HepG2 (cell line): ENCODE measurements at regions not wholly inside any gene's neighbourhood (a gene's known extent, or its start where the extent isn't known, plus 50 kb on each side); places are given as distances from the start of the nearest gene placed in this dataset.

Experiments
- ATAC-seq: fragments of 200-7000 bp; cut with Tn5 transposase; 3 replicates; pipeline ENCODE4 v1.9.1; 2020; ENCODE audit warnings: mild to moderate bottlenecking, moderate library complexity
- BruUV-seq: library from RNA; stranded (reverse); fragments of 400-500 nt; replicated peaks from 2 replicates; lab custom pipeline; 2021; lab: Mats Ljungman, UMichigan
- CTCF ChIA-PET: fragments of 300-600 bp; formaldehyde crosslinking; extraction: SDS; loops from one replicate; lab custom pipeline; 2021; ENCODE audit warnings: low total read pairs, inconsistent platforms, low intra/inter-chr PET ratio; lab: Yijun Ruan, JAX
- POLR2A ChIA-PET: fragments of 350-600 bp; sonication (Branson Sonifier 250); formaldehyde crosslinking; loops from one replicate; lab custom pipeline; 2020; ENCODE audit warnings: antibody characterized with exemption, inconsistent platforms; lab: Yijun Ruan, JAX
- DNase-seq: peaks from one replicate; pipeline ENCODE4 v3.0.0-alpha.2; 2015; ENCODE audit warnings: low spot score
- FAIRE-seq: peaks from 3 replicates; lab custom pipeline; 2011; peaks lifted over from hg19 to GRCh38; lab: Jason Lieb, UNC
- H2AFZ ChIP-seq: one replicate; pipeline ENCODE4 v1.6.1; 2011; ENCODE audit warnings: low read length, inconsistent platforms
- H3K27ac ChIP-seq: fragments of 300-600 bp; 3 replicates; pipeline ENCODE4 v1.8.0; 2011; ENCODE audit warnings: mixed run types, mild to moderate bottlenecking, mixed read lengths, low read length, inconsistent platforms; ENCODE audit not compliant: insufficient read depth; ENCODE audit errors: extremely low read length
- H3K27me3 ChIP-seq, 2 experiments: fragments of 200-600 bp in 1 of 2; 2 replicates in 1 of 2; 3 replicates in 1 of 2; pipeline versions ENCODE4 v1.6.0 to v1.8.0; 2011; ENCODE audit warnings: low read length in 2 of 2, mild to moderate bottlenecking in 2 of 2, moderate library complexity in 2 of 2, inconsistent platforms in 1 of 2; ENCODE audit not compliant: insufficient read depth in 2 of 2, control insufficient read depth in 1 of 2
- H3K36me3 ChIP-seq, 2 experiments: fragments of 200-600 bp in 1 of 2; replicated peaks in 1 of 2; 2 replicates in 1 of 2; 3 replicates in 1 of 2; pipeline versions ENCODE4 v1.5.1 to v1.8.0; 2011; ENCODE audit warnings: low read length in 2 of 2, inconsistent platforms in 1 of 2; ENCODE audit not compliant: insufficient read depth in 2 of 2, control insufficient read depth in 1 of 2
- H3K4me1 ChIP-seq: 2 replicates; pipeline ENCODE4 v1.5.1; 2012; ENCODE audit warnings: low read length, inconsistent platforms; ENCODE audit not compliant: insufficient read depth
- H3K4me2 ChIP-seq: 2 replicates; pipeline ENCODE4 v1.6.0; 2011; ENCODE audit warnings: low read depth, low read length, inconsistent platforms
- H3K4me3 ChIP-seq, 3 experiments: fragments of 200-600 bp in 1 of 3; sonication (generic), shearing (Covaris generic) in 1 of 3; replicated peaks in 1 of 3; 2 replicates each; pipeline ENCODE4 v1.5.1; 2011 to 2016; ENCODE audit warnings: low read length in 3 of 3, inconsistent platforms in 2 of 3, low read depth in 2 of 3, mild to moderate bottlenecking in 2 of 3, control low read depth in 1 of 3, mixed read lengths in 1 of 3; ENCODE audit not compliant: insufficient read depth in 1 of 3
- H3K79me2 ChIP-seq: one replicate; pipeline ENCODE4 v1.6.1; 2011; ENCODE audit warnings: low read length, inconsistent platforms; ENCODE audit not compliant: insufficient read depth
- H3K9ac ChIP-seq: 2 replicates; pipeline ENCODE4 v1.6.0; 2011; ENCODE audit warnings: mild to moderate bottlenecking, low read depth, low read length, inconsistent platforms; ENCODE audit not compliant: insufficient read depth
- H3K9me3 ChIP-seq: 2 replicates; pipeline ENCODE4 v1.5.1; 2012; ENCODE audit warnings: mild to moderate bottlenecking, low read length
- H4K20me1 ChIP-seq: 2 replicates; pipeline ENCODE4 v1.6.0; 2011; ENCODE audit warnings: inconsistent platforms, mild to moderate bottlenecking, low read length, moderate library complexity; ENCODE audit not compliant: insufficient read depth
- FOXA1 ChIP-seq, 2 experiments: fragments of 450-650 bp in 1 of 2; sonication (generic) in 1 of 2; formaldehyde crosslinking in 1 of 2; IDR thresholded peaks; 2 replicates each; pipeline versions ENCODE4 v1.4.0 to v1.6.1; 2016 to 2020; ENCODE audit warnings: missing genetic modification reagents in 1 of 2
- ISX ChIP-seq: sonication (generic); formaldehyde crosslinking; conservative IDR thresholded peaks from 2 replicates; pipeline ENCODE4 v1.5.0; 2020; ENCODE audit warnings: missing genetic modification reagents
- KDM1A ChIP-seq: IDR thresholded peaks from 2 replicates; pipeline ENCODE4 v1.6.1; 2016; ENCODE audit warnings: missing compliant biosample characterization
- NPAS2 ChIP-seq: sonication (generic); formaldehyde crosslinking; IDR thresholded peaks from 2 replicates; pipeline ENCODE4 v1.8.0; 2022; ENCODE audit warnings: mild to moderate bottlenecking, missing genetic modification reagents, borderline replicate concordance
- ZFP37 ChIP-seq: sonication (generic); formaldehyde crosslinking; IDR thresholded peaks from 2 replicates; pipeline ENCODE4 v1.4.0; 2020; ENCODE audit warnings: missing genetic modification reagents, borderline replicate concordance
- ZIK1 ChIP-seq: sonication (generic); formaldehyde crosslinking; IDR thresholded peaks from 2 replicates; pipeline ENCODE4 v1.5.0; 2020; ENCODE audit warnings: mild to moderate bottlenecking, low read depth, missing genetic modification reagents, borderline replicate concordance
- ZNF772 ChIP-seq: sonication (generic); formaldehyde crosslinking; IDR thresholded peaks from 2 replicates; pipeline ENCODE4 v1.5.0; 2020; ENCODE audit warnings: mild to moderate bottlenecking, missing genetic modification reagents
- WGBS: methylation state at CpG from one replicate; pipeline ENCODE4 v1.1.6; 2017; ENCODE audit warnings: low lambda C conversion rate; 5-methylcytosine and 5-hydroxymethylcytosine counted together
- in situ Hi-C: cut with HindIII; loops from 2 replicates; pipeline ENCODE4 v1.10.0; 2017; ENCODE audit warnings: low pct_unique_long_range_greater_than_20kb; ENCODE audit not compliant: extremely low pct_ligation_motif_present
- intact Hi-C: fragments of 100-400 bp; cut with micrococcal nuclease; formaldehyde crosslinking; loops from one replicate; pipeline ENCODE4 v1.10.0; 2022; ENCODE audit not compliant: unreplicated experiment
- TF ChIP-seq, protein P1 (sequence below): IDR thresholded peaks from 2 replicates; pipeline ENCODE4 v1.6.1; 2018; ENCODE audit warnings: missing genetic modification reagents, mild to moderate bottlenecking, missing compliant biosample characterization
- TF ChIP-seq, protein P2 (sequence below): sonication (generic); formaldehyde crosslinking; IDR thresholded peaks from 2 replicates; pipeline ENCODE4 v1.5.0; 2020; ENCODE audit warnings: missing genetic modification reagents

DNA sequence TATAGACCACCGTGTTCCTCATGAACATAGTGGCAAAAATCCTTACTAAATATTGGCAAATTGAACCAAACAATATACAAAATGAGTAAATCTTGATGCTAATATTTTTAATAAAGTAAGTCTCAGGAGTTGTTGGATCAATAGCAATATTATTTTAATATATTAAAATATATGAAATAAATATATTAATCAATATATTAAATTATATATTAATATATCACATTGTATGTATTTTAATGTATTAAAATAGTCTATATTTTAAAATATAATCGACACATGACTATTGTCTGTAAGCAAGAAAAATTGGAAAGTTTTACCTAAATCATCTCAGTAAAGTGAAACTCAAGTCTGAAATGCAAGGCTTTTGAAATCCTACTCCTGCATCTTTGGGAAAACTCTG, 78.9 kb upstream of the GJB6 start:
- no peak overlapping the region for H2AFZ ChIP-seq
- H3K4me2 ChIP-seq: no peak overlapping the region
- no peak for DNase-seq
- no peak overlapping the region for H3K4me3 ChIP-seq
- no TSS peak for BruUV-seq
- in situ Hi-C loops: no loop called here
- H4K20me1 ChIP-seq: no peaks in the 10 kb centered on the region
- ChIA-PET CTCF (no interaction called here), POLR2A (no interaction called here)
- intact Hi-C loops: no loop called here
- no peaks in the 10 kb centered on the region for H3K79me2 ChIP-seq
- TF ChIP-seq KDM1A (CRISPR knock-in tag): no peak
- no peak for TF ChIP-seq FOXA1 (IDR thresholded peaks at IDR 0.05)
- no peak for TF ChIP-seq FOXA1 (CRISPR knock-in tag; IDR thresholded peaks at IDR 0.05)
- TF ChIP-seq, protein P1, sequence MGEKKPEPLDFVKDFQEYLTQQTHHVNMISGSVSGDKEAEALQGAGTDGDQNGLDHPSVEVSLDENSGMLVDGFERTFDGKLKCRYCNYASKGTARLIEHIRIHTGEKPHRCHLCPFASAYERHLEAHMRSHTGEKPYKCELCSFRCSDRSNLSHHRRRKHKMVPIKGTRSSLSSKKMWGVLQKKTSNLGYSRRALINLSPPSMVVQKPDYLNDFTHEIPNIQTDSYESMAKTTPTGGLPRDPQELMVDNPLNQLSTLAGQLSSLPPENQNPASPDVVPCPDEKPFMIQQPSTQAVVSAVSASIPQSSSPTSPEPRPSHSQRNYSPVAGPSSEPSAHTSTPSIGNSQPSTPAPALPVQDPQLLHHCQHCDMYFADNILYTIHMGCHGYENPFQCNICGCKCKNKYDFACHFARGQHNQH (CRISPR knock-in tag): no peak
- no peak for TF ChIP-seq ISX (CRISPR knock-in tag)
- TF ChIP-seq ZFP37 (CRISPR knock-in tag): no peak
- TF ChIP-seq, protein P2, sequence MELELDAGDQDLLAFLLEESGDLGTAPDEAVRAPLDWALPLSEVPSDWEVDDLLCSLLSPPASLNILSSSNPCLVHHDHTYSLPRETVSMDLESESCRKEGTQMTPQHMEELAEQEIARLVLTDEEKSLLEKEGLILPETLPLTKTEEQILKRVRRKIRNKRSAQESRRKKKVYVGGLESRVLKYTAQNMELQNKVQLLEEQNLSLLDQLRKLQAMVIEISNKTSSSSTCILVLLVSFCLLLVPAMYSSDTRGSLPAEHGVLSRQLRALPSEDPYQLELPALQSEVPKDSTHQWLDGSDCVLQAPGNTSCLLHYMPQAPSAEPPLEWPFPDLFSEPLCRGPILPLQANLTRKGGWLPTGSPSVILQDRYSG (CRISPR knock-in tag): no peak
- TF ChIP-seq ZNF772 (CRISPR knock-in tag): no peak
- no peak for TF ChIP-seq ZIK1
- no peak for TF ChIP-seq NPAS2
- H3K36me3 ChIP-seq: no peaks in the 10 kb centered on the region
- H3K9me3 ChIP-seq: no peaks in the 10 kb centered on the region
- no peak for ATAC-seq
- FAIRE-seq: no peak
- H3K4me1 ChIP-seq: no peaks in the 10 kb centered on the region
- H3K9ac ChIP-seq: no peak overlapping the region
- no peaks in the 10 kb centered on the region for H3K27me3 ChIP-seq
- 44% methylated on average over 2 of the region's 2 CpGs for WGBS
- H3K27ac ChIP-seq: no peak overlapping the region
